Aorta (tissue), 5 donors: ENCODE measurements at regions not wholly inside any gene's neighbourhood (a gene's known extent, or its start where the extent isn't known, plus 50 kb on each side); places are given as distances from the start of the nearest gene placed in this dataset.

ENCODE experiments used
- ATAC-seq: fragments of 200-7000 bp; cut with Tn5 transposase; one replicate; pipeline ENCODE4 v1.9.1; 2022; ENCODE audit warnings: moderate library complexity; ENCODE audit not compliant: low FRiP score
- DNase-seq, 2 donors: peaks; one replicate each; pipeline ENCODE4 v3.0.0-alpha.2; 2020
- H3K27ac ChIP-seq, 2 donors: one replicate each; pipeline ENCODE4 v1.5.1; 2013; ENCODE audit warnings: low read length in 2 of 2, mild to moderate bottlenecking in 2 of 2, moderate library complexity in 2 of 2, control low read depth in 1 of 2, inconsistent platforms in 1 of 2, low read depth in 1 of 2
- H3K27me3 ChIP-seq, 2 donors: one replicate each; pipeline ENCODE4 v1.6.1; 2013; ENCODE audit warnings: control low read depth in 1 of 2, low read length in 1 of 2, mild to moderate bottlenecking in 1 of 2, moderate library complexity in 1 of 2; ENCODE audit not compliant: insufficient read depth in 2 of 2, control insufficient read depth in 1 of 2
- H3K36me3 ChIP-seq, 2 donors: one replicate each; pipeline ENCODE4 v1.6.1; 2013; ENCODE audit warnings: control low read depth in 1 of 2, low read length in 1 of 2, mild to moderate bottlenecking in 1 of 2; ENCODE audit not compliant: insufficient read depth in 2 of 2, control insufficient read depth in 1 of 2
- H3K4me1 ChIP-seq, 2 donors: one replicate each; pipeline ENCODE4 v1.6.1; 2013; ENCODE audit warnings: low read length in 2 of 2, control low read depth in 1 of 2, mild to moderate bottlenecking in 1 of 2, moderate library complexity in 1 of 2; ENCODE audit not compliant: insufficient read depth in 2 of 2, control insufficient read depth in 1 of 2
- H3K4me3 ChIP-seq, 2 donors: one replicate each; pipeline ENCODE4 v1.5.1; 2013; ENCODE audit warnings: low read length in 2 of 2, control low read depth in 1 of 2, mild to moderate bottlenecking in 1 of 2
- H3K9me3 ChIP-seq: one replicate; pipeline ENCODE4 v1.6.1; 2013; ENCODE audit warnings: mild to moderate bottlenecking, low read length; ENCODE audit not compliant: control insufficient read depth
- WGBS, 2 donors: extraction: QIAGEN DNeasy Blood & Tissue Kit; methylation state at CpG; one replicate each; pipeline ENCODE4 v1.1.7; 2013; 5-methylcytosine and 5-hydroxymethylcytosine counted together
- intact Hi-C, 2 donors: fragments of 100-400 bp; cut with DNase I; formaldehyde crosslinking; loops; one replicate each; pipeline versions ENCODE4 v1.14.2 to v1.15.0; 2022
- donor health status: healthy with polysubstance abuse.
- donor health status: Bipolar disorder and iron deficiency.
- donor health status: DM: no; HTN: no; CAD: no.
- donor health status: DM: no; HTN: no; CAD: no.
- donor health status: DM: yes; HTN: yes; CAD: no.

DNA sequence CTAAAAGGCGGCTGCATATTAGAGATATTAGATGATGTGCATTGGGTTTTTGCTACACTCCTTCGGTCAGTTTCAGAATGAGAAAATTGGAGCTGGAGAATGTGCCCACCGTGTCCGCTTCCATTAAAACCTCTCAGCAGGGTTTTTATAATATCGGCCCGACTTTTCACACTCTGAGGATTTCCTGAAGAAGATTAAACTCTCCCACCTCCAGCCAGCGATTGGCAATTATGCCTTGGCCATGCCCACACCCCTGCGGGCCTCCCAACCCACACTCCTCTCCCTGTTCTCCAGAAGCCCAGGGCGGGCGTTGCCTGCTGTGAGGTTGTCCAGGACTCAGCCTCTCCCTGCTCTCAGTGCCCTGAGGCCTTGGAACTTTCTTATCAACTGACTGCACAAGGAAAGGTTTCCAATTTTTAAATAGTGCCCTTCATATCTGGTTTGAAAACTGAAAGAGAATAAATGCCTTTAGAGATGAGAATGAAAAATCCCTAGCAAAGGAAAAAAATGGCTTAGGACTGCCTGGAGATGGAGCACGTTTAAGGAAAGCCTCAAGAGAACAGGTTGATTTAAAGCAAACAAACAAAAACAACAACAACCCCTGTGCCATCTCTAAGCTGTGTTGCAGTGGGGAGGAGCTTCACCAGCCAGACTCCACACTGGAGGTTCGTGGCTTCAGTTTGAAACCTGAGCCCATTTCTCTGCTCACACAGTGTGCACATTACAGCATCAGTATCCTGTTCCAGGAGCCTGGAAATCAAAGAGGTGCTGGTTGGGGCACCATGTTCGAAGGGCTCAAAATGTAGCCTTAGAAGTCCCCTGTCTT is 292.9 kb downstream of the NSG2 start:
- DNase-seq (peak in 1 of 2 donors; percentile 51), ATAC-seq (peak; percentile 40)
- Histone ChIP-seq H3K27me3 (no peaks in the 10 kb centered on the region), H3K4me3 (no peak overlapping the region), H3K9me3 (no peaks in the 10 kb centered on the region), H3K36me3 (no peaks in the 10 kb centered on the region), H3K4me1 (no peaks in the 10 kb centered on the region), H3K27ac (no peak overlapping the region)
- WGBS, 2 donors = 23 to 29% methylated on average over 13 of the region's 13 CpGs
- intact Hi-C loops = loop anchor here in 1 of 2 donors (5.0 kb wide), 1 partner anchor 74 kb away; no protein-coding TSS in a partner anchor

DNA sequence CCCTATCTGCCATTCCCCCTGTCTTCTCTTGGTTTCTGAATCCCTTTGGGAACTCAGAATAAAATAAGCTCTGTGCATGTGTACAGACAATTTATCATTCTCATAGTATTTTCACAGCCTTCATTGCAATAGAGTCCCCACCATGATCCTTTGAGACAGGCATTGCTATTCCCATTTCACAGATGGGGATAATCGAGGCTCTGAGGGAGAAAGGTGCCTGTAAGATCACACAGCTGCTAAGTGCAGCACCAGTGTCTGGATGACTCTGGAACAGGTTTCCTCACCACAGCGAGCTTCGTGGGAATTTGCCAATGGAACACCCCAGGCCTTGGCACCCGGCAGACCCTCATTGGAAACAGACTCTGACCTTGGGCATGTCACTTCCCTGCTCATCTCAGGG is 293.6 kb downstream of the NSG2 start:
- 91 to 92% methylated on average over 4 of the region's 4 CpGs for WGBS, 2 donors
- intact Hi-C loops = loop anchor here in 1 of 2 donors (5.0 kb wide), 1 partner anchor 73 kb away; no protein-coding TSS in a partner anchor
- no peaks in the 10 kb centered on the region for H3K9me3 ChIP-seq
- no peaks in the 10 kb centered on the region for H3K27me3 ChIP-seq
- H3K36me3 ChIP-seq = no peaks in the 10 kb centered on the region
- H3K27ac ChIP-seq = no peak overlapping the region
- no peak overlapping the region for H3K4me3 ChIP-seq
- no peaks in the 10 kb centered on the region for H3K4me1 ChIP-seq
- ATAC-seq (no peak), DNase-seq (no peak)

DNA sequence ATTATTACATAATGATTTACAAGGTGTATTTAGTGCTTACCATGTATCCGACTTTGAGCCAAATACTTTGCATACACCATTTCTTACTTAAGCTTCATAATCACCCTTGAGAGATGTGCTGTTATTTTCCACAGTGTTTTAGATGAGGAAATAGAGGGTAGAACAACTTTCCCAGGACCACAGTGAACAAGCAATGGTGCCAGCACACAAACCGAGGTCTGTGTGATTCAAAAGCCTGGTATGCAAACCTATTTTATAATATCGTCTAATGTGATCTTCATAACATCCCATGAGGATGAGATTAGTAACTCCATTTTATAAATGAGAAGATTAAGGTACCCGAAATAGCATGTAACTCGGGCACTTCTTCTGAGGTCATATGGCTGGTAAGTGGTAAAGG is 294.7 kb downstream of the NSG2 start:
- DNase-seq (no peak), ATAC-seq (no peak)
- intact Hi-C loops = no loop called here

DNA sequence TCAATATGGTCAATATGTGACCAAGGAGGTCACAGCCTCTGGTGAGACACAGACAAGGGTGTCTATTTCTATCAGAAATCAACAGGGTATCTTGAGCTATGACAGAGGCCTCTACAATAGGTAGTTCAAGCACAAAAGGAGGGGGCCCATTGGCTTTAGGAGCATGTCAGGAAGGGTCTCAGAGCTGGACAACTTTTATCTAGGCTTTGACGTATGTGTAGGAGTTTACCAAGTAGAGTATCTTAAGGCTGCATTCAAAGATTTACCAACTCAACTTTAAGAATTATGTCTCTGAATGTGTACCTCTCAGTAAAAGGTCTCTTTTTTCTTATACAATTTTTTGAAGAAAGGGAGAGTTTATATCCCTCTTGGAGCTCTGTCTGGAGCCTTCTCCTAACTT is 297.2 kb downstream of the NSG2 start:
- no peak overlapping the region for H3K4me3 ChIP-seq
- WGBS, 2 donors = 98 to 100% methylated on average over 1 of the region's 1 CpG
- peaks cover 0 to under 1% of the 10 kb centered on the region in 2 donors for H3K4me1 ChIP-seq
- intact Hi-C loops = no loop called here
- ATAC-seq = no peak
- no peak for DNase-seq
- no peaks in the 10 kb centered on the region for H3K9me3 ChIP-seq
- no peak overlapping the region for H3K27ac ChIP-seq
- H3K36me3 ChIP-seq = no peaks in the 10 kb centered on the region
- H3K27me3 ChIP-seq = no peaks in the 10 kb centered on the region

More for the DNA sequence above, 294.7 kb downstream of the NSG2 start:
- H3K27ac ChIP-seq = no peak overlapping the region
- H3K4me1 ChIP-seq = no peaks in the 10 kb centered on the region
- no peaks in the 10 kb centered on the region for H3K27me3 ChIP-seq
- WGBS, 2 donors = 25 to 27% methylated on average over 5 of the region's 5 CpGs
- H3K36me3 ChIP-seq = no peaks in the 10 kb centered on the region
- H3K4me3 ChIP-seq = no peak overlapping the region
- H3K9me3 ChIP-seq = no peaks in the 10 kb centered on the region

DNA sequence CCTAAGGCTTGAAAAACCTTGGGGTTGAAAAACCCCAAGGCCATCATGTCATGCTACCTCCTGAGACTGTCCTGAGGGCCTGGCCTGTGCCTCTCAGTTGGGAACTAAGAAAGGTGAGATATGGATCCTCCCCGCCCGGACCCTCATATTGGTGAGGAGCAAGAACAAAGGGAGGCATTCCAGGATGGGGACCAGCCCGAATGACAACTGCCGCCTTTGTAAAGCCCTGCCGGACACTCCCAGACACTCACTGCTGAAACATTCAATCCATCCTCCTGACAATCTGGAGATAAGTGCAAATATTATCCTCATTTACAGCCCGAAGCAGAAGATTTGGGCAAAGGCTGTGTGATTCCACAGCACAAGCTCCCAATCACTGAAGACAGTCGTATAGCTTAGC is 298.3 kb downstream of the NSG2 start:
- Histone ChIP-seq H3K9me3 (no peaks in the 10 kb centered on the region), H3K27ac (no peak overlapping the region), H3K4me1 (peaks cover 0 to 5% of the 10 kb centered on the region in 2 donors), H3K36me3 (no peaks in the 10 kb centered on the region), H3K4me3 (no peak overlapping the region), H3K27me3 (no peaks in the 10 kb centered on the region)
- intact Hi-C loops = no loop called here
- DNase-seq (no peak), ATAC-seq (no peak)
- WGBS, 2 donors = 94 to 98% methylated on average over 7 of the region's 7 CpGs

DNA sequence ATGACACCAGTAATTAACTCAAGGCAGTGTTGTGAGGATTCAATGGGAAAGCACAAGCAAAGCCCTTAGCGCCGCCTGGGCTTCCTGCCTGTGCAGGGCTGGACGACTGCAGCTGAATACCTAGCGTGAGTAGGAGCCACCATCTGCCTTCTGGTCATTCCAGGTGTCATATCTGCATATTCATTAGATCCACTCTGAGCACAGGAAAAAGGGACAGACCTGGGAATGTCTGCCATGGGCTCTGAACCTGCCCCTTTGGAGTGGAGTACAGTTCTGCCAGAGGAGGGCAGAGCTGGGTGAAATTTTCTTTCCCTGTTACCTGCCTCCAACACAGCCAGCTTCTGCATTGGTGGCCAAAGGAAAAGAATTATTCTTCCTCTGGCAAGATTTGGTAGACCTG is 298.8 kb downstream of the NSG2 start:
- no peak overlapping the region for H3K27ac ChIP-seq
- no peak for DNase-seq
- intact Hi-C loops = no loop called here
- no peak overlapping the region for H3K4me3 ChIP-seq
- no peaks in the 10 kb centered on the region for H3K36me3 ChIP-seq
- WGBS, 2 donors = 93 to 96% methylated on average over 4 of the region's 4 CpGs
- H3K4me1 ChIP-seq = peaks cover 0 to 5% of the 10 kb centered on the region in 2 donors
- H3K27me3 ChIP-seq = no peaks in the 10 kb centered on the region
- H3K9me3 ChIP-seq = no peaks in the 10 kb centered on the region
- ATAC-seq = no peak

DNA sequence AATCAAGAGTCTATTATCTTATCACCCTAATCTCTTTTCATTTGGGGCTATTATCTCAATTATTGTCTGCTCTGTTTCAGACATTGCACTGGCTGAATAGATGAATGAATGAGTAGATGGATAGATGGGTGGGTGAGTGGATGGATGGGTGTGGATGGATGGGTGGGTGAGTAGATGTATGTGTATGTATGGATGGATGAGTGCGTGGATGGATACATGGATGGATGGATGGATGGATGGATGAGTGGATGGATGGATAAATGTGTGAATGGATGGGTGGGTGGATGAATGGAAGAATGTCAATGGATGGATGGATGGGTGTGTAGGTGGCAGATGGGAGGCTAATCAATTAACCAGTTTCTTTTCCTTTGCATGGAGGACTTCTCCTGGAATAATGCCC is 301.7 kb downstream of the NSG2 start:
- DNase-seq = no peak
- 98 to 100% methylated on average over 1 of the region's 1 CpG for WGBS, 2 donors
- intact Hi-C loops = no loop called here
- Histone ChIP-seq H3K27ac (no peak overlapping the region), H3K36me3 (no peaks in the 10 kb centered on the region), H3K9me3 (no peaks in the 10 kb centered on the region), H3K27me3 (no peaks in the 10 kb centered on the region), H3K4me3 (no peak overlapping the region), H3K4me1 (peaks cover 0 to 7% of the 10 kb centered on the region in 2 donors)
- no peak for ATAC-seq

DNA sequence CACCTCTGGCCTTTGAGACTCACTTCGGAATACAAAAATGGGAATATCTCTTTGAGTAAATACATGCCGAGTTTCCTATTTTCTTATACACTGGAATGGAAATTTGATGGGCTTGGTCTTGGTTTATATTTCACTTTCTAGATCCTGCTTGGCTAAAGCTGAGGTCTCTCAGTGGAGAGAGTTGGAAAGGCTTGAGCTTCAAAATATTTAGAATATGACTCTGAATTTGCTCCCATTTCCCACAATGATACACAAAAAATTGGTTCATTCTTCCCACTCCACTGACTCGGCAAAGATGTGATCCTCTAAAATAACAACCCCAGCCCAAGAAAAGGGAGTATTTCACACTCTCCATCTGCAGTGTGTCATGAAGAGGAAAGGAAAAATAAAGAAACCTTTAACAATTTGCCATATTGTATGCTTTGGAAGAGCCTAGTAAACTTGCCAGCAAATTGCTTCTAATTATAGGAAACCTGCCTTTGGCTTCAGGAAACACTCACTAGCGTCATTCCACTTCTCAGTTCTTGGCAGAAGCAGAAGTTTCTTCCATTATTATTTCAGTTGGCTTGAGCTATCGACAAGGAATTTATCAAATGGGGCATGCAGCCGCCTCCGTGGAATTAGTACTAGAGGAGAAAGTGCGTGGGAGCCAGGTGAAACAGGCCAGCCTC is 302.9 kb downstream of the NSG2 start:
- DNase-seq = no peak
- peak; percentile 27 for ATAC-seq
- no peak overlapping the region for H3K4me3 ChIP-seq
- H3K27me3 ChIP-seq = no peaks in the 10 kb centered on the region
- peak overlapping the region in 1 of 2 donors; percentile 84 for H3K27ac ChIP-seq
- no peaks in the 10 kb centered on the region for H3K9me3 ChIP-seq
- intact Hi-C loops = no loop called here
- H3K36me3 ChIP-seq = no peaks in the 10 kb centered on the region
- WGBS, 2 donors = 2 to 4% methylated on average over 8 of the region's 8 CpGs
- H3K4me1 ChIP-seq = peaks cover 0 to 7% of the 10 kb centered on the region in 2 donors

DNA sequence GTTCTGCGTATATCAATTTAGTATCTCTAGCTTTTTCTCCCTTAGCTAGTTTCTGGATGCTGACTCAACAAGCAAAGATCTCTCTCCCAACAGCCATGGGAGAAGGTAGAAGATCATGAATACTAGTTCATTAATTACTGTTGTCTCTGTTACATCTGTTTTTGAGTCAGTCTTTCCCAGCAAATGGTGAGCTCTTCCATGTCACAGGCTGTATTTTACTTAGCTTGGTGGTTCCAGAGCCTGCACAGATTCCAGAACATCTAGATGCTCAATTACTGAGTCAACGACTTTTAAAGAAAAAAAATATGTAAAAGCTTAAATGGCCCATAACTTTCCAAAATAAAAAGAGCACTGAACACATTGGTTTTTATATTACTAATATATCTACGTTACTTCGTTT is 307.2 kb downstream of the NSG2 start:
- DNase-seq = no peak
- peaks cover 1% of the 10 kb centered on the region for H3K9me3 ChIP-seq
- peaks cover 0 to 7% of the 10 kb centered on the region in 2 donors for H3K4me1 ChIP-seq
- no peak overlapping the region for H3K4me3 ChIP-seq
- H3K27me3 ChIP-seq = no peaks in the 10 kb centered on the region
- intact Hi-C loops = no loop called here
- H3K27ac ChIP-seq = no peak overlapping the region
- WGBS, 2 donors = 77 to 90% methylated on average over 4 of the region's 4 CpGs
- no peak for ATAC-seq
- H3K36me3 ChIP-seq = no peaks in the 10 kb centered on the region
